SH-SY5Y (cell line): ENCODE measurements at regions not wholly inside any gene's neighbourhood (a gene's known extent, or its start where the extent isn't known, plus 50 kb on each side); places are given as distances from the start of the nearest gene placed in this dataset.

Source experiments
- GATA2 ChIP-seq: IDR thresholded peaks from 2 replicates; pipeline ENCODE4 v1.6.1; 2011; ENCODE audit warnings: mild to moderate bottlenecking, low read depth, low read length
- GATA3 ChIP-seq: IDR thresholded peaks from 2 replicates; pipeline ENCODE4 v1.6.1; 2011; ENCODE audit warnings: low read depth, mild to moderate bottlenecking, low read length, moderate library complexity

DNA sequence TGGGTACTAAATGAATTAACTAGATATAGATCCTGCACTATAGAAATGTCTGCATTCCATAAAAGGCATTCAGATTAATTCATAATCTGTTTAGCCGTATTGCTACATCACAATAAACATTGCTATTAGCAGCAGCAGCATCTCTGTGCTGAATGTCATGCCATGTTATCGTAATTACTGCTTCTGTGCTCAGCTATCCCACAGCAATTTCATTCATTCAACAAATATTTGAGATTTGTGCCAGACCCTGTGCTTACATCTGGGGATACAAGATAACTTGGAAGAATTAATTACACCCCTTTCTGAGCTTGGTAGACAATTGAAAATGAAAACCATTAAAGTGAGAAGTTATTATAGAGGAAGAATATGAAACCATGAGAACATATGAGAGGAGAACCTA is 185.8 kb upstream of the C11orf87 start:
- TF ChIP-seq GATA2 (no peak), GATA3 (no peak)
